ENCODE measurements at regions not wholly inside any gene's neighbourhood (a gene's known extent, or its start where the extent isn't known, plus 50 kb on each side); places are given as distances from the start of the nearest gene placed in this dataset.

DNA sequence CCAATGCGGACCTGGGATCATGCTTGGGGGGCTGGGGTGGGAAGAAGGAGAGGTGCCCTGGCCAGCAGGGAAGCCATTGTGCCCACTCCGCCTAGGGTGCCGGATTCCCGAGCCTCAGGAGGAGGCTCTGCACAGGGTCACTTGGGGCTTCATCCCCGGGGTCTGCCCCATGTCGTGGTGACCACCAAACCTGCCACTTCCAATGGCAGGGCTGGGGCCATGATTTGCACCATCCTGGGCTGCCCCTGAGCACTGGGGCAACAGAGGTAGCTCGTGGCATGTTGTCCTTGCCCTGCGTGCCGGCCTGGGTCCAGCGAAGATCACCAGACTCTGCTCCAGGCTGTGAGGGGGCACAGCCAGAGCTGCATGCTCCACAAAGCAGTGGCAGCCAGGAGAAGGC is 71.4 kb upstream of the DCAF12L2 start:
- no peak overlapping the region for H3K4me2 ChIP-seq
- no peak for FAIRE-seq
- WGBS (ENCODE audit: missing lambda C conversion rate), result 0% methylated on average over 2 of the region's 10 CpGs
- no peak for ATAC-seq
- no peak overlapping the region for H3K4me3 ChIP-seq
- no peak overlapping the region for H3K27ac ChIP-seq
- CTCF ChIA-PET, result no interaction called here
- H3K9me3 ChIP-seq, result no peaks in the 10 kb centered on the region
- DNase-seq (ENCODE audit: low read depth in 1 of 2, low spot score in 1 of 2), result no peak
- TF ChIP-seq SREBF2 (IDR thresholded peaks at IDR 0.05) (no peak), KDM5A (IDR thresholded peaks at IDR 0.05) (no peak), HOXA7 (CRISPR knock-in tag; IDR thresholded peaks at IDR 0.05) (no peak)
- TF ChIP-seq, protein P1, sequence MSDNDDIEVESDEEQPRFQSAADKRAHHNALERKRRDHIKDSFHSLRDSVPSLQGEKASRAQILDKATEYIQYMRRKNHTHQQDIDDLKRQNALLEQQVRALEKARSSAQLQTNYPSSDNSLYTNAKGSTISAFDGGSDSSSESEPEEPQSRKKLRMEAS (IDR thresholded peaks at IDR 0.05), result no peak
- POLR2A ChIA-PET, result no interaction called here
- H3K4me1 ChIP-seq, result no peaks in the 10 kb centered on the region
